MM.1S (cell line): ENCODE measurements at regions not wholly inside any gene's neighbourhood (a gene's known extent, or its start where the extent isn't known, plus 50 kb on each side); places are given as distances from the start of the nearest gene placed in this dataset.

ENCODE experiments used
- DNase-seq: peaks from one replicate; pipeline ENCODE4 v3.0.0-alpha.2; 2015
- H2AFZ ChIP-seq: fragments of 300-600 bp; sonication (generic); 2 replicates; pipeline ENCODE4 v1.6.0; 2016; ENCODE audit warnings: antibody characterized with exemption, low read length
- H3F3A ChIP-seq: fragments of 300-600 bp; sonication (generic); 2 replicates; pipeline ENCODE4 v1.6.1; 2016; ENCODE audit warnings: mild to moderate bottlenecking, antibody characterized with exemption, low read length, moderate library complexity, mixed read lengths; ENCODE audit not compliant: insufficient read depth
- H3K27ac ChIP-seq: fragments of 300-600 bp; sonication (generic); 2 replicates; pipeline ENCODE4 v1.5.1; 2016; ENCODE audit warnings: mild to moderate bottlenecking, low read length
- H3K27me3 ChIP-seq: fragments of 300-600 bp; sonication (generic); replicated peaks from 2 replicates; pipeline ENCODE4 v1.6.0; 2016; ENCODE audit warnings: low read length; ENCODE audit not compliant: insufficient read depth
- H3K36me3 ChIP-seq: fragments of 300-600 bp; sonication (generic); replicated peaks from 2 replicates; pipeline ENCODE4 v1.6.1; 2016; ENCODE audit warnings: mild to moderate bottlenecking, low read length, mixed read lengths; ENCODE audit not compliant: insufficient read depth
- H3K4me1 ChIP-seq: fragments of 300-600 bp; sonication (generic); 2 replicates; pipeline ENCODE4 v1.6.1; 2016; ENCODE audit warnings: low read length, mixed read lengths
- H3K4me2 ChIP-seq: fragments of 300-600 bp; sonication (generic); 2 replicates; pipeline ENCODE4 v1.6.0; 2016; ENCODE audit warnings: low read depth, low read length
- H3K4me3 ChIP-seq: fragments of 300-600 bp; sonication (generic); 2 replicates; pipeline ENCODE4 v1.5.1; 2016; ENCODE audit warnings: low read length, mixed read lengths
- H3K79me2 ChIP-seq: fragments of 300-600 bp; sonication (generic); 2 replicates; pipeline ENCODE4 v1.6.1; 2016; ENCODE audit warnings: mixed run types, low read length, mixed read lengths
- H3K9ac ChIP-seq: fragments of 300-600 bp; sonication (generic); 2 replicates; pipeline ENCODE4 v1.6.1; 2016; ENCODE audit warnings: low read length, mixed read lengths
- H3K9me2 ChIP-seq: fragments of 300-600 bp; sonication (generic); replicated peaks from 2 replicates; pipeline ENCODE4 v1.6.1; 2016; ENCODE audit warnings: mild to moderate bottlenecking, low read length, mixed read lengths; ENCODE audit not compliant: insufficient read depth
- H3K9me3 ChIP-seq: fragments of 300-600 bp; sonication (generic); replicated peaks from 2 replicates; pipeline ENCODE4 v1.6.1; 2016; ENCODE audit warnings: mild to moderate bottlenecking, low read length, mixed read lengths; ENCODE audit not compliant: insufficient read depth
- H4K20me1 ChIP-seq: fragments of 300-600 bp; sonication (generic); 2 replicates; pipeline ENCODE4 v1.6.1; 2016; ENCODE audit warnings: mild to moderate bottlenecking, low read length, moderate library complexity, mixed read lengths; ENCODE audit not compliant: insufficient read depth
- CTCF ChIP-seq: fragments of 300-600 bp; sonication (generic); IDR thresholded peaks from 2 replicates; pipeline ENCODE4 v1.5.1; 2016; ENCODE audit warnings: antibody characterized with exemption, low read length, mixed read lengths
- EZH2 ChIP-seq: fragments of 300-600 bp; sonication (generic); optimal IDR thresholded peaks from 2 replicates; pipeline ENCODE3; 2017; ENCODE audit warnings: low read depth, mild to moderate bottlenecking, antibody characterized with exemption, low read length, mixed read lengths
- EZH2phosphoT487 ChIP-seq: fragments of 300-600 bp; sonication (generic); IDR thresholded peaks from 2 replicates; pipeline ENCODE4 v1.6.1; 2018; ENCODE audit warnings: antibody characterized with exemption, low read length

- H3K9ac ChIP-seq, result no peak overlapping the region
- no peaks in the 10 kb centered on the region for H3K9me3 ChIP-seq
- no peaks in the 10 kb centered on the region for H3K36me3 ChIP-seq
- DNase-seq, result no peak
- H3K4me2 ChIP-seq, result no peak overlapping the region
- TF ChIP-seq CTCF (no peak), EZH2 (no peak)
- H3K4me1 ChIP-seq, result no peaks in the 10 kb centered on the region
- no peak overlapping the region for H3K4me3 ChIP-seq
- no peaks in the 10 kb centered on the region for H3K79me2 ChIP-seq
- no peaks in the 10 kb centered on the region for H3F3A ChIP-seq
- H3K27ac ChIP-seq, result no peak overlapping the region
- H4K20me1 ChIP-seq, result no peaks in the 10 kb centered on the region
- H3K9me2 ChIP-seq, result no peaks in the 10 kb centered on the region
- no peaks in the 10 kb centered on the region for H3K27me3 ChIP-seq
- no peak overlapping the region for H2AFZ ChIP-seq
These were observed 91.8 kb upstream of the ZNF521 start for GRCh38 chr18:25443776-25444175.

- Histone ChIP-seq H3K4me2 (no peak overlapping the region), H3K4me3 (no peak overlapping the region), H3K27ac (no peak overlapping the region), H3K79me2 (no peaks in the 10 kb centered on the region), H3K36me3 (no peaks in the 10 kb centered on the region), H3K9me3 (no peaks in the 10 kb centered on the region), H3K9ac (no peak overlapping the region), H3F3A (no peaks in the 10 kb centered on the region), H3K9me2 (no peaks in the 10 kb centered on the region), H4K20me1 (no peaks in the 10 kb centered on the region), H2AFZ (no peak overlapping the region), H3K27me3 (no peaks in the 10 kb centered on the region), H3K4me1 (no peaks in the 10 kb centered on the region)
- no peak for DNase-seq
- TF ChIP-seq EZH2phosphoT487 (no peak), EZH2 (no peak), CTCF (no peak)
These were observed 83.3 kb upstream of the ZNF521 start for GRCh38 chr18:25435149-25435782.

- Histone ChIP-seq H3K4me3 (no peak overlapping the region), H3F3A (no peaks in the 10 kb centered on the region), H3K79me2 (no peaks in the 10 kb centered on the region), H3K27me3 (no peaks in the 10 kb centered on the region), H3K4me2 (no peak overlapping the region), H3K27ac (no peak overlapping the region), H3K9me3 (no peaks in the 10 kb centered on the region), H3K9me2 (no peaks in the 10 kb centered on the region), H2AFZ (no peak overlapping the region), H3K4me1 (no peaks in the 10 kb centered on the region), H3K9ac (no peak overlapping the region), H3K36me3 (no peaks in the 10 kb centered on the region), H4K20me1 (no peaks in the 10 kb centered on the region)
- no peak for DNase-seq
- TF ChIP-seq CTCF, result no peak
- TF ChIP-seq EZH2phosphoT487, result no peak
- TF ChIP-seq EZH2, result no peak
These were observed 82.8 kb upstream of the ZNF521 start for GRCh38 chr18:25434745-25435144.
